Keratinocyte (primary cell): ENCODE measurements at regions not wholly inside any gene's neighbourhood (a gene's known extent, or its start where the extent isn't known, plus 50 kb on each side); places are given as distances from the start of the nearest gene placed in this dataset.

Source experiments
- DNase-seq: peaks from one replicate; pipeline ENCODE4 v3.0.0-alpha.2; 2011; ENCODE audit warnings: low read depth, missing footprints, low spot score
- FAIRE-seq: peaks from 2 replicates; lab custom pipeline; 2011; peaks lifted over from hg19 to GRCh38; lab: Jason Lieb, UNC
- H2AFZ ChIP-seq: 2 replicates; pipeline ENCODE4 v1.6.0; 2012; ENCODE audit warnings: low read length, control low read depth, inconsistent platforms; ENCODE audit not compliant: control insufficient read depth
- H3K27ac ChIP-seq: 2 replicates; pipeline ENCODE4 v1.5.1; 2011; ENCODE audit warnings: low read length; ENCODE audit not compliant: control insufficient read depth, insufficient read depth
- H3K27me3 ChIP-seq: 3 replicates; pipeline ENCODE4 v1.6.0; 2011; ENCODE audit warnings: low read length; ENCODE audit not compliant: control insufficient read depth, insufficient read depth; ENCODE audit errors: extremely low read depth
- H3K36me3 ChIP-seq, 2 experiments: 2 replicates in 1 of 2; 3 replicates in 1 of 2; pipeline ENCODE4 v1.5.1; 2011; ENCODE audit warnings: low read length in 2 of 2, mild to moderate bottlenecking in 1 of 2; ENCODE audit not compliant: control insufficient read depth in 2 of 2, insufficient read depth in 2 of 2; ENCODE audit errors: extremely low read depth in 1 of 2
- H3K4me1 ChIP-seq: 3 replicates; pipeline ENCODE4 v1.5.1; 2011; ENCODE audit warnings: low read length; ENCODE audit not compliant: control insufficient read depth, insufficient read depth; ENCODE audit errors: extremely low read depth
- H3K4me2 ChIP-seq: 3 replicates; pipeline ENCODE4 v1.6.0; 2011; ENCODE audit warnings: low read depth, low read length; ENCODE audit not compliant: control insufficient read depth, insufficient read depth; ENCODE audit errors: extremely low read depth
- H3K4me3 ChIP-seq, 3 experiments: fragments of 200-600 bp in 1 of 3; sonication (generic) in 1 of 3; 2 replicates in 2 of 3; 3 replicates in 1 of 3; pipeline ENCODE4 v1.5.1; 2011 to 2016; ENCODE audit warnings: low read length in 3 of 3, mild to moderate bottlenecking in 3 of 3, control low read depth in 2 of 3, inconsistent platforms in 1 of 3, low read depth in 1 of 3, mixed read lengths in 1 of 3, mixed run types in 1 of 3, moderate library complexity in 1 of 3; ENCODE audit not compliant: control insufficient read depth in 2 of 3, insufficient read depth in 2 of 3; ENCODE audit errors: extremely low read depth in 1 of 3
- H3K79me2 ChIP-seq: 2 replicates; pipeline ENCODE4 v1.6.0; 2012; ENCODE audit warnings: low read length; ENCODE audit not compliant: control insufficient read depth, insufficient read depth
- H3K9ac ChIP-seq: 3 replicates; pipeline ENCODE4 v1.6.0; 2011; ENCODE audit warnings: low read length; ENCODE audit not compliant: control insufficient read depth, insufficient read depth; ENCODE audit errors: extremely low read depth
- H3K9me1 ChIP-seq: 3 replicates; pipeline ENCODE4 v1.6.0; 2011; ENCODE audit warnings: low read length; ENCODE audit not compliant: control insufficient read depth, insufficient read depth; ENCODE audit errors: extremely low read depth
- H3K9me3 ChIP-seq: 2 replicates; pipeline ENCODE4 v1.5.1; 2012; ENCODE audit warnings: low read depth, low read length; ENCODE audit not compliant: control insufficient read depth
- H4K20me1 ChIP-seq: 3 replicates; pipeline ENCODE4 v1.6.0; 2011; ENCODE audit warnings: low read length; ENCODE audit not compliant: control insufficient read depth, insufficient read depth; ENCODE audit errors: extremely low read depth
- CTCF ChIP-seq, 3 experiments: IDR thresholded peaks in 1 of 3; conservative IDR thresholded peaks in 1 of 3; optimal IDR thresholded peaks in 1 of 3; 2 replicates in 2 of 3; 3 replicates in 1 of 3; pipeline versions ENCODE3 to v1.5.1; 2011; ENCODE audit warnings: low read length in 3 of 3, mild to moderate bottlenecking in 3 of 3, moderate library complexity in 2 of 3, control low read depth in 1 of 3, inconsistent platforms in 1 of 3; ENCODE audit not compliant: insufficient read depth in 2 of 3; ENCODE audit errors: extremely low read depth in 1 of 3
- EZH2 ChIP-seq: IDR thresholded peaks from one replicate; pipeline ENCODE4 v1.6.1; 2012; ENCODE audit warnings: inconsistent platforms, mild to moderate bottlenecking, low read length, moderate library complexity
- dilution Hi-C: fragments of 300-500 bp; cut with MboI; formaldehyde crosslinking; loops from one replicate; pipeline ENCODE4 v1.7.0; 2020; ENCODE audit warnings: low sequenced_read_pairs; ENCODE audit not compliant: extremely low pct_ligation_motif_present

GRCh38 chr6:116982401-116982800 lies 105.4 kb downstream of the RFX6 start:
- no peak for FAIRE-seq

GRCh38 chr6:116983375-116983774 lies 106.3 kb downstream of the RFX6 start:
- no peaks in the 10 kb centered on the region for H3K27me3 ChIP-seq
- DNase-seq (no peak), FAIRE-seq (no peak)
- no peaks in the 10 kb centered on the region for H3K36me3 ChIP-seq
- TF ChIP-seq EZH2 = no peak
- no peak for TF ChIP-seq CTCF (optimal IDR thresholded peaks at IDR 0.05 in 1 of 3, IDR thresholded peaks at IDR 0.05 in 1 of 3, conservative IDR thresholded peaks at IDR 0.05 in 1 of 3; ENCODE audit: extremely low read depth in 1 of 3, insufficient read depth in 2 of 3, low read length in 3 of 3)
- H3K4me2 ChIP-seq = no peak overlapping the region
- H3K4me1 ChIP-seq = no peaks in the 10 kb centered on the region
- peaks cover 2% of the 10 kb centered on the region for H3K9me3 ChIP-seq
- dilution Hi-C loops = no loop called here
- no peak overlapping the region for H2AFZ ChIP-seq
- H3K27ac ChIP-seq = no peak overlapping the region
- no peaks in the 10 kb centered on the region for H3K79me2 ChIP-seq
- H3K9me1 ChIP-seq = no peaks in the 10 kb centered on the region
- no peak overlapping the region for H3K9ac ChIP-seq
- no peak overlapping the region for H3K4me3 ChIP-seq
- H4K20me1 ChIP-seq = no peaks in the 10 kb centered on the region

More at GRCh38 chr6:116982401-116982800, 105.4 kb downstream of the RFX6 start:
- H3K9ac ChIP-seq = no peak overlapping the region
- TF ChIP-seq EZH2 = no peak
- no peak for TF ChIP-seq CTCF (optimal IDR thresholded peaks at IDR 0.05 in 1 of 3, IDR thresholded peaks at IDR 0.05 in 1 of 3, conservative IDR thresholded peaks at IDR 0.05 in 1 of 3; ENCODE audit: extremely low read depth in 1 of 3, insufficient read depth in 2 of 3, low read length in 3 of 3)
- no peaks in the 10 kb centered on the region for H3K36me3 ChIP-seq
- no peaks in the 10 kb centered on the region for H3K9me1 ChIP-seq
- no peak overlapping the region for H3K27ac ChIP-seq
- DNase-seq = no peak
- peaks cover 2% of the 10 kb centered on the region for H3K9me3 ChIP-seq
- H3K27me3 ChIP-seq = no peaks in the 10 kb centered on the region
- H3K4me3 ChIP-seq = no peak overlapping the region
- dilution Hi-C loops = no loop called here
- H3K79me2 ChIP-seq = no peaks in the 10 kb centered on the region
- H3K4me2 ChIP-seq = no peak overlapping the region
- no peaks in the 10 kb centered on the region for H3K4me1 ChIP-seq
- no peak overlapping the region for H2AFZ ChIP-seq
- no peaks in the 10 kb centered on the region for H4K20me1 ChIP-seq
